Adrenal gland (tissue), 9 donors: ENCODE measurements at regions not wholly inside any gene's neighbourhood (a gene's known extent, or its start where the extent isn't known, plus 50 kb on each side); places are given as distances from the start of the nearest gene placed in this dataset.

Experiments used
- DNase-seq, 7 donors: peaks; one replicate each; pipeline ENCODE4 v3.0.0-alpha.2; 2019 to 2020
- H3K27ac ChIP-seq, 5 donors: fragments of 200-600 bp; sonication (generic) in 4 of 5; 1 replicate in 3 of 5; 2 replicates in 2 of 5; pipeline versions ENCODE4 v1.5.1 to v1.8.0; 2016 to 2020; ENCODE audit warnings: mild to moderate bottlenecking in 1 of 5
- H3K27me3 ChIP-seq: fragments of 200-600 bp; 2 replicates; pipeline ENCODE4 v1.8.0; 2021
- H3K36me3 ChIP-seq, 2 donors: fragments of 200-600 bp; replicated peaks in 1 of 2; 1 replicate in 1 of 2; 2 replicates in 1 of 2; pipeline versions ENCODE4 v1.5.1 to v1.8.0; 2018 to 2022
- H3K4me1 ChIP-seq, 2 donors: fragments of 200-600 bp; replicated peaks in 1 of 2; 1 replicate in 1 of 2; 2 replicates in 1 of 2; pipeline versions ENCODE4 v1.5.1 to v1.8.0; 2018 to 2021
- H3K4me3 ChIP-seq, 4 donors: fragments of 200-600 bp; sonication (generic) in 3 of 4; one replicate each; pipeline ENCODE4 v1.5.1; 2016 to 2018
- H3K9me3 ChIP-seq, 3 donors: fragments of 200-600 bp; sonication (generic) in 1 of 3; replicated peaks in 1 of 3; 1 replicate in 2 of 3; 2 replicates in 1 of 3; pipeline versions ENCODE4 v1.5.1 to v1.8.0; 2016 to 2021
- POLR2A ChIP-seq, 2 donors: fragments of 450-650 bp; IDR thresholded peaks; one replicate each; pipeline ENCODE4 v1.6.1; 2017; ENCODE audit warnings: antibody characterized with exemption in 2 of 2, mild to moderate bottlenecking in 2 of 2, moderate library complexity in 1 of 2
- WGBS, 4 donors: extraction: QIAGEN DNeasy Blood & Tissue Kit in 2 of 4; methylation state at CpG; one replicate each; pipeline versions ENCODE4 v1.1.5 to v1.1.7; 2013 to 2017; 5-methylcytosine and 5-hydroxymethylcytosine counted together
- intact Hi-C, 2 donors: fragments of 100-400 bp; cut with DNase I; formaldehyde crosslinking; loops; one replicate each; pipeline versions ENCODE4 v1.14.1 to v1.15.0; 2022 to 2023
- TF ChIP-seq, protein P1 (sequence below), 6 experiments: fragments of 450-650 bp in 4 of 6; fragments of 200-600 bp in 2 of 6; sonication (generic) in 1 of 6; IDR thresholded peaks; 1 replicate in 5 of 6; 2 replicates in 1 of 6; pipeline versions ENCODE4 v1.5.1 to v1.8.0; 2016 to 2021; ENCODE audit warnings: antibody characterized with exemption in 6 of 6, mild to moderate bottlenecking in 2 of 6, moderate library complexity in 1 of 6
- donor health status: healthy with polysubstance abuse.
- donor health status: Bipolar disorder and iron deficiency.
- donor health status: DM: yes; HTN: yes; CAD: no.
- donor health status: DM: no; HTN: no; CAD: no.
- donor health status: DM: no; HTN: no; CAD: no.

DNA sequence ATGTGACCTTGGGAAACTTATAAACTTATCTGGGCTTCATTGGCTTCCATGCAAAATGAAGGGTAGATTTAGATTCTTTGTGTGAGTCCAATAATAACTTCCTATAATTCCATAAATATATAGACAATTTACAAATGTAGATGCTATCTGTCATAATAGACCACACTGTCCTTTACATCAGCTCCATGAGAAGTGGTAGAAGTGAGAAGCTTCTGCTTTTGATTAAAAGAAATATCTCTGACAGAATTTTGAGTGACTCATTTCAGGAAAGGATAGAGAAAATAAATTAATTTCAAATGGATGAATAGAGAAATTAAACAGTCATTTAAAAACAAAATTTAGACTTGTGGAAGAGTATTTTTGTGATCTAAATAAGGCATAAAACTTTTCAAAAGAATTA is 329.7 kb upstream of the ATP2B1 start:
- TF ChIP-seq, protein P1, sequence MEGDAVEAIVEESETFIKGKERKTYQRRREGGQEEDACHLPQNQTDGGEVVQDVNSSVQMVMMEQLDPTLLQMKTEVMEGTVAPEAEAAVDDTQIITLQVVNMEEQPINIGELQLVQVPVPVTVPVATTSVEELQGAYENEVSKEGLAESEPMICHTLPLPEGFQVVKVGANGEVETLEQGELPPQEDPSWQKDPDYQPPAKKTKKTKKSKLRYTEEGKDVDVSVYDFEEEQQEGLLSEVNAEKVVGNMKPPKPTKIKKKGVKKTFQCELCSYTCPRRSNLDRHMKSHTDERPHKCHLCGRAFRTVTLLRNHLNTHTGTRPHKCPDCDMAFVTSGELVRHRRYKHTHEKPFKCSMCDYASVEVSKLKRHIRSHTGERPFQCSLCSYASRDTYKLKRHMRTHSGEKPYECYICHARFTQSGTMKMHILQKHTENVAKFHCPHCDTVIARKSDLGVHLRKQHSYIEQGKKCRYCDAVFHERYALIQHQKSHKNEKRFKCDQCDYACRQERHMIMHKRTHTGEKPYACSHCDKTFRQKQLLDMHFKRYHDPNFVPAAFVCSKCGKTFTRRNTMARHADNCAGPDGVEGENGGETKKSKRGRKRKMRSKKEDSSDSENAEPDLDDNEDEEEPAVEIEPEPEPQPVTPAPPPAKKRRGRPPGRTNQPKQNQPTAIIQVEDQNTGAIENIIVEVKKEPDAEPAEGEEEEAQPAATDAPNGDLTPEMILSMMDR (IDR thresholded peaks at IDR 0.05), result no peak
- TF ChIP-seq POLR2A (IDR thresholded peaks at IDR 0.05), result no peak
- Histone ChIP-seq H3K27me3 (no peaks in the 10 kb centered on the region), H3K4me3 (no peak overlapping the region), H3K36me3 (no peaks in the 10 kb centered on the region), H3K9me3 (no peaks in the 10 kb centered on the region), H3K4me1 (no peaks in the 10 kb centered on the region), H3K27ac (no peak overlapping the region)
- no peak for DNase-seq
- intact Hi-C loops, result no loop called here

DNA sequence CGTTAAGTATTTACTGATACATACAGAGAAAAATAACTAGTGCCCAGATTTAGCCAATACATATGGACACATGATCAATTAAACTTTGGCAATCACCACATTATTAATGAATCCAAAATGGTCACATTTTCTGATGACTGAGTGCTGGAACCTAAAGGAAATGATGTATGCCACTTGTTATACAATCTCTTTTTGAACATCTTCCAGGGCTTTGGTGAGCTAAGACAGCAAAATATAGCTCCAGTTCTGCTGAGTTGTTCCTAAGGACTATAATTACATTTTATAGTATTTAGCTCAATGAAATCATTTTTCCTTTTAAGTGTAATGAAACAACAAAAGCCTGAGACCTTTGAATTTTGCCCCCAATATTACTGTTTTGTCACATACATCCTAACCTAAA is 329.1 kb upstream of the ATP2B1 start:
- DNase-seq, result no peak
- Histone ChIP-seq H3K27ac (no peak overlapping the region), H3K4me1 (no peaks in the 10 kb centered on the region), H3K36me3 (no peaks in the 10 kb centered on the region), H3K4me3 (no peak overlapping the region), H3K9me3 (no peaks in the 10 kb centered on the region), H3K27me3 (no peaks in the 10 kb centered on the region)
- TF ChIP-seq, protein P1 (IDR thresholded peaks at IDR 0.05), result no peak
- TF ChIP-seq POLR2A (IDR thresholded peaks at IDR 0.05), result no peak
- intact Hi-C loops, result no loop called here
- 67 to 84% (median 81%) methylated on average over 1 of the region's 1 CpG for WGBS, 4 donors

DNA sequence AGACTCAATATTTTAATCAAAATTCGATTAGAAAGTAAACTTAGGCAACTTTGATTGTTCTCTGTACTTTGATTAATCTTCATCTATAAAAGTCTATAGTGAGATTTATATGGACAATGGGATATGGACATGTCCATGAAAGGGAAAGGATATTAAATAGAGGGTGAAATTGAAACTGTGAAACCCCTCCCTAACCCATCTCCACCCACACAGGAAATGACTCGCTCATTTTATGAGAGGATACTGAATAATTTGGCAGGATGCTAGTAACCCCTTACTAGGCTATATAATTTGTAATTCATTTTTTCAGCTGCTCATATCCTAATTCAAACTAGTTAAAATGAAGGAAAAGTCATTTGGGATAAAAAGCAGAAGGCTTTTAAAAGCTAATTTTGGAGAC is 328.0 kb upstream of the ATP2B1 start:
- Histone ChIP-seq H3K36me3 (no peaks in the 10 kb centered on the region), H3K4me3 (no peak overlapping the region), H3K27me3 (no peaks in the 10 kb centered on the region), H3K4me1 (no peaks in the 10 kb centered on the region), H3K27ac (no peak overlapping the region), H3K9me3 (no peaks in the 10 kb centered on the region)
- TF ChIP-seq, protein P1 (IDR thresholded peaks at IDR 0.05), result no peak
- TF ChIP-seq POLR2A (IDR thresholded peaks at IDR 0.05), result no peak
- intact Hi-C loops, result no loop called here
- DNase-seq, result no peak
- WGBS, 4 donors, result 37 to 55% (median 49%) methylated on average over 2 of the region's 2 CpGs

DNA sequence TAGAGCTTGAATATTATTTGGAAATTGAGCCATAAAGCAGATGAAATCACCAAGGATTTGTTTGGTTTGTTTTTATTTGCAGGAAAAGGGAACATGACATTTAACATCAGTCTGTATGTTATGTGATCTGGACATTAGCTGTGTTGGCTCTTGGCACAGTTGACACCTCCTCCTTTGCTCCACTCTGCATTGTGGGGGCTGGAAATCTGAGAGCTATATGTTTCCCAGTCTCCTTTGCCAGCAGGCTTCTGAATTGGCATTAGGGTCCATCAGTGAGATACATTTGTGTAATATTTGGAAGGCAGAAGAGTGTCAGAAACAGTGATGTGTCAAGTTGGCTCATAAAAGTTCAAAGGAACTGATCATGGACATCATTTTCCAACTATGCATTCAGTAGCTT is 322.1 kb upstream of the ATP2B1 start:
- no peaks in the 10 kb centered on the region for H3K9me3 ChIP-seq
- no peak overlapping the region for H3K4me3 ChIP-seq
- H3K27me3 ChIP-seq, result no peaks in the 10 kb centered on the region
- no peaks in the 10 kb centered on the region for H3K36me3 ChIP-seq
- DNase-seq, result no peak
- H3K4me1 ChIP-seq, result no peaks in the 10 kb centered on the region
- H3K27ac ChIP-seq, result no peak overlapping the region
- TF ChIP-seq, protein P1 (IDR thresholded peaks at IDR 0.05), result no peak
- no peak for TF ChIP-seq POLR2A (IDR thresholded peaks at IDR 0.05)
- intact Hi-C loops, result no loop called here
